Tibial nerve (tissue), 4 donors: ENCODE measurements at regions not wholly inside any gene's neighbourhood (a gene's known extent, or its start where the extent isn't known, plus 50 kb on each side); places are given as distances from the start of the nearest gene placed in this dataset.
"Not testable (repeated sequence)": the region's sequence is repeated elsewhere in the genome, so short reads cannot be mapped to it uniquely, and the experiment has no call there.

Experiments used
- DNase-seq, 2 donors: peaks; one replicate each; pipeline ENCODE4 v3.0.0-alpha.2; 2019; ENCODE audit warnings: low spot score in 2 of 2
- H3K27ac ChIP-seq, 4 donors: fragments of 200-600 bp; sonication (generic) in 3 of 4; one replicate each; pipeline ENCODE4 v1.5.1; 2017 to 2019; ENCODE audit warnings: mild to moderate bottlenecking in 1 of 4
- H3K27me3 ChIP-seq, 2 donors: fragments of 200-600 bp; sonication (generic) in 1 of 2; one replicate each; pipeline versions ENCODE4 v1.5.1 to v1.6.0; 2017 to 2019
- H3K36me3 ChIP-seq, 3 donors: fragments of 200-600 bp; sonication (generic); one replicate each; pipeline ENCODE4 v1.5.1; 2018 to 2019
- H3K4me1 ChIP-seq, 4 donors: fragments of 200-600 bp; sonication (generic) in 3 of 4; one replicate each; pipeline ENCODE4 v1.5.1; 2017 to 2019
- H3K4me3 ChIP-seq, 4 donors: fragments of 200-600 bp; sonication (generic) in 3 of 4; one replicate each; pipeline ENCODE4 v1.5.1; 2017 to 2019; ENCODE audit warnings: mild to moderate bottlenecking in 1 of 4, moderate library complexity in 1 of 4
- H3K9me3 ChIP-seq, 4 donors: fragments of 200-600 bp; sonication (generic) in 3 of 4; one replicate each; pipeline ENCODE4 v1.5.1; 2017 to 2019
- EP300 ChIP-seq, 2 donors: sonication (generic); formaldehyde crosslinking; IDR thresholded peaks; one replicate each; pipeline ENCODE4 v1.6.1; 2017; ENCODE audit warnings: antibody characterized with exemption in 2 of 2, mild to moderate bottlenecking in 1 of 2
- POLR2A ChIP-seq, 2 donors: fragments of 450-650 bp; IDR thresholded peaks; one replicate each; pipeline ENCODE4 v1.6.1; 2017; ENCODE audit warnings: antibody characterized with exemption in 2 of 2, mild to moderate bottlenecking in 2 of 2, moderate library complexity in 2 of 2
- WGBS, 2 donors: methylation state at CpG; one replicate each; pipeline ENCODE4 v1.1.5; 2018; 5-methylcytosine and 5-hydroxymethylcytosine counted together
- TF ChIP-seq, protein P1 (sequence below), 5 experiments: fragments of 200-600 bp in 3 of 5; fragments of 450-650 bp in 2 of 5; sonication (generic) in 3 of 5; IDR thresholded peaks; one replicate each; pipeline ENCODE4 v1.5.1; 2016 to 2019; ENCODE audit warnings: antibody characterized with exemption in 5 of 5, mild to moderate bottlenecking in 3 of 5, moderate library complexity in 2 of 5

DNA sequence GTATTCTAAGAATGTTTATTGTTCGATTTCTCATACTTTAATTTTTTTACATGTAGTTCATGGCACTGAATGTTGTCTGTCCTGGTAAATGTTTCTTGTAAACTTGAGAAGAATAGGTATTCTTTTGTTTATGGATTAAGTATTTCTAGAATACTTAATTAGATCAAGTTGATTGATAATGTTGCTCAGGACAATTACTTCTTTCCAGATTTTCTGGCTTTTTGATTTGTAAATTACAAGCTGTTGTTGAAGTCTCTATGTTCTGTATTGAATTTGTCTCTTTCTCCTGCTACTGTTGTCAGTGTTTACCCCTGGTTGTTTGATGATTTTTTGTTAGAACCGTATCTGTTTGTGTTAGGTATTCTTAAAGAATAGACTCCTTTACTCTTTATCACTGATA, 1720.9 kb upstream of the AGA start:
- TF ChIP-seq, protein P1, sequence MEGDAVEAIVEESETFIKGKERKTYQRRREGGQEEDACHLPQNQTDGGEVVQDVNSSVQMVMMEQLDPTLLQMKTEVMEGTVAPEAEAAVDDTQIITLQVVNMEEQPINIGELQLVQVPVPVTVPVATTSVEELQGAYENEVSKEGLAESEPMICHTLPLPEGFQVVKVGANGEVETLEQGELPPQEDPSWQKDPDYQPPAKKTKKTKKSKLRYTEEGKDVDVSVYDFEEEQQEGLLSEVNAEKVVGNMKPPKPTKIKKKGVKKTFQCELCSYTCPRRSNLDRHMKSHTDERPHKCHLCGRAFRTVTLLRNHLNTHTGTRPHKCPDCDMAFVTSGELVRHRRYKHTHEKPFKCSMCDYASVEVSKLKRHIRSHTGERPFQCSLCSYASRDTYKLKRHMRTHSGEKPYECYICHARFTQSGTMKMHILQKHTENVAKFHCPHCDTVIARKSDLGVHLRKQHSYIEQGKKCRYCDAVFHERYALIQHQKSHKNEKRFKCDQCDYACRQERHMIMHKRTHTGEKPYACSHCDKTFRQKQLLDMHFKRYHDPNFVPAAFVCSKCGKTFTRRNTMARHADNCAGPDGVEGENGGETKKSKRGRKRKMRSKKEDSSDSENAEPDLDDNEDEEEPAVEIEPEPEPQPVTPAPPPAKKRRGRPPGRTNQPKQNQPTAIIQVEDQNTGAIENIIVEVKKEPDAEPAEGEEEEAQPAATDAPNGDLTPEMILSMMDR (IDR thresholded peaks at IDR 0.05): no peak
- no peak for TF ChIP-seq EP300 (IDR thresholded peaks at IDR 0.05)
- TF ChIP-seq POLR2A (IDR thresholded peaks at IDR 0.05): no peak
- H3K4me1 ChIP-seq: no peaks in the 10 kb centered on the region
- DNase-seq: no peak
- H3K36me3 ChIP-seq: no peaks in the 10 kb centered on the region
- H3K27me3 ChIP-seq: no peaks in the 10 kb centered on the region
- no peaks in the 10 kb centered on the region for H3K9me3 ChIP-seq
- H3K4me3 ChIP-seq: no peak overlapping the region
- 83% methylated on average over 2 of the region's 2 CpGs for WGBS, 2 donors
- no peak overlapping the region for H3K27ac ChIP-seq

DNA sequence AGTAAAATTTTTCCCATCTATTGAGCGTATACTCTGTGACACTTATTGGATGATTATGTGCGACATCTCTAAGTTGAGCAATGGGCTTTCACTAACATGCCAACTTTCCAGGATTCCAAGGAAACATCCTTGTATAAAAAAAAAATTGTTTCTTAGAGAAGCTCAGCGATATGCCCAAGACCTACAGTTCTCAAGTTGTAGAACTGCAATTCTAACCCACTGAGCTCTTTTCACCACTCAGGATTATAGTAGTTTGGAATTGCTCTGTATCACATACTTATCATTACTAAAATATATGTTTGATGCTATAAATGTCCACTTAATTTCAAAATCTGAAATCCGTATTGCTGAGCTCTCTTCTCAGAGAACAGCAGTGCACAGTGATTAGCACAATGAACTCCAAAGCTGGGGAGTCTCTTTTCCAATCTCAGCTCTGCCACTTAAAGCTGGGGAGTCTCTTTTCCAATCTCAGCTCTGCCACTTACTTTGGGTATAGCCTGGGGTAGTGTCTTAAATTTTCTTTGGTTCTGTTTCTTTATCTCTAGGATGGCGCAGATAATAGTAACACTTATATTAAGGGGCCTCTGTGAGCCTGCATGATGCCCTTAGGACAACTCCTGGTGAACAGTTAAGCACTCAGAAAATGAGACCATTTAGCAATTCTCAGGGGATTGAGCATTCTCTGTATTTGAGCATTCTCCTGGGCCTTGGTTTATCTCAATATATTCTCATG, 1722.2 kb upstream of the AGA start:
- 83 to 87% methylated on average over 5 of the region's 5 CpGs for WGBS, 2 donors
- no peaks in the 10 kb centered on the region for H3K27me3 ChIP-seq
- DNase-seq: no peak
- H3K9me3 ChIP-seq: no peaks in the 10 kb centered on the region
- H3K4me1 ChIP-seq: no peaks in the 10 kb centered on the region
- TF ChIP-seq EP300 (IDR thresholded peaks at IDR 0.05): no peak
- TF ChIP-seq, protein P1 (IDR thresholded peaks at IDR 0.05): no peak
- TF ChIP-seq POLR2A (IDR thresholded peaks at IDR 0.05): no peak
- H3K36me3 ChIP-seq: no peaks in the 10 kb centered on the region
- no peak overlapping the region for H3K4me3 ChIP-seq
- no peak overlapping the region for H3K27ac ChIP-seq

DNA sequence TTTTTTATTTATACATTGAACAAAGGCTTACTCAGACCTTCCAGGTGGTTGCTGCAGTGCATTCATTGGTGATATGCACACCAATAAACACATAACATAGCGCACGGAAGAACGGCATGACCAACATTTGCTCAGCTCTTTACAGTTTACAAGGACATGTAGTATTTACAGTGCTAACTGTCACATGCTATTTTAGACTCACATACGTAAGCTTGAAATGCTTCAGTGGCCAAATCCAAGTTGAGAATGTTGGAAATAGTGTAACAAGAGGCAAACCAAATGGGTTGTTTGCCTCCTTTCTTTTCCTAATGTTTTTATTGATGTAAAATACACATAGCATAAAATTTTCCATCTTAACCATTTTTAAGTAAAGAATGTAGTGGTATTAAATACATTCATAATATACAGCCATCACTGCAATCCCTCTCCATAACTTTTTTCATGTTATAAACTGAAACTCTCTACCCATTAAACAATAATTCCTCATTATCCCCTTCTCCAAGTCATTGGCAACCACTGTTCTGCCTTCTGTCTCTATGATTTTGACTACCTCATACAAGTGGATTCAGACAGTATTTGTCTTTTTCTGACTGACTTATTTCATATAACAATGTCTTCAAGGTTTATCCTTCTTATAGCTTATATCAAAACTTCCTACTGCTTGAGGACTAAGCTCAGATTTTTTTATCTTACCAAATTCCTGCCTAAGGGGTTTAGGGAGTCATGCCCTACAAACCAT, 1722.9 kb upstream of the AGA start:
- Histone ChIP-seq H3K4me1 (no peaks in the 10 kb centered on the region), H3K9me3 (no peaks in the 10 kb centered on the region), H3K4me3 (no peak overlapping the region), H3K27ac (no peak overlapping the region), H3K27me3 (no peaks in the 10 kb centered on the region), H3K36me3 (no peaks in the 10 kb centered on the region)
- WGBS, 2 donors: 79 to 82% methylated on average over 4 of the region's 4 CpGs
- no peak for TF ChIP-seq EP300 (IDR thresholded peaks at IDR 0.05)
- TF ChIP-seq POLR2A (IDR thresholded peaks at IDR 0.05): no peak
- TF ChIP-seq, protein P1 (IDR thresholded peaks at IDR 0.05): no peak
- DNase-seq: no peak

DNA sequence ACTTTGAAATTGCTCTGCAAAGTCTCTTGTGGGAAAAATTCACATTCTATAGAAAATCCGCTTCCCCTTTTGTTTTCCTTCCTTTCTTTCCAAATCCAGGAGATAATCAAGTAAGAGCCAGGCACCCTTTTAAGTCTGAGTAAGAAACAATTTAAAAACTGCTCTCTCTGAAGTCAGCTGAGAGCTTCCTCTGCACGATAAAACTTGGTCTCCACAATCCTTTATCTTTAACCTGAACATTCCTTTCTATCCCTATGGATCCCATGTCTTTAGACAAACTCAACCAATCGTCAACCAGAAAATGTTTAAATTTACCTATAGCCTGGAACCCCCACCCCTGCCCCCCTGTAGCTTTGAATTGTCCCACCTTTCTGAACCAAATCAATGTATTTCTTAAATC, 1723.6 kb upstream of the AGA start:
- Histone ChIP-seq H3K27ac (no peak overlapping the region), H3K4me3 (no peak overlapping the region), H3K9me3 (no peaks in the 10 kb centered on the region), H3K36me3 (no peaks in the 10 kb centered on the region), H3K4me1 (no peaks in the 10 kb centered on the region), H3K27me3 (no peaks in the 10 kb centered on the region)
- WGBS, 2 donors: 71 to 73% methylated on average over 3 of the region's 3 CpGs
- DNase-seq: no peak
- TF ChIP-seq, protein P1 (IDR thresholded peaks at IDR 0.05): no peak
- no peak for TF ChIP-seq POLR2A (IDR thresholded peaks at IDR 0.05)
- no peak for TF ChIP-seq EP300 (IDR thresholded peaks at IDR 0.05)

DNA sequence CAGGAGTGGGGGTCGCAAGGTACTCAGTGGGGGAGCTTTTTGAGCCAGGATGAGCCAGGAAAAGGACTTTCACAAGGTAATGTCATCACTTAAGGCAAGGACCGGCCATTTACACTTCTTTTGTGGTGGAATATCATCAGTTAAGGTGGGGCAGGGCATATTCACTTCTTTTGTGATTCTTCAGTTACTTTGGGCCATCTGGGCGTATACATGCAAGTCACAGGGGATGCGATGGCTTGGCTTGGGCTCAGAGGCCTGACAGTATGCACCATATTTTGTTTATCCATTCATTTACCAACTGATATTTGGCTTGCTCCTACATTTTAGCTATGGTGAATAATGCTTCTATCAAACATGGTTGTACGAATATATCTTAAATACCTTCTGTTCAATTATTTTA, 1728.1 kb upstream of the AGA start:
- 94 to 96% methylated on average over 5 of the region's 5 CpGs for WGBS, 2 donors
- not testable (repeated sequence) for H3K27me3 ChIP-seq, H3K9me3 ChIP-seq, DNase-seq, H3K27ac ChIP-seq, H3K36me3 ChIP-seq, H3K4me1 ChIP-seq, H3K4me3 ChIP-seq
